B cell (primary cell): ENCODE measurements at regions not wholly inside any gene's neighbourhood (a gene's known extent, or its start where the extent isn't known, plus 50 kb on each side); places are given as distances from the start of the nearest gene placed in this dataset.

ENCODE experiments used
- ATAC-seq: fragments of 200-7000 bp; cut with Tn5 transposase; one replicate; pipeline ENCODE4 v1.10.0; 2021; ENCODE audit warnings: low read depth, mild to moderate bottlenecking, moderate number of reproducible peaks, moderate library complexity
- CTCF ChIA-PET: fragments of 350-600 bp; sonication (Branson Sonifier 250); formaldehyde crosslinking; loops from one replicate; lab custom pipeline; 2021; ENCODE audit warnings: antibody characterized with exemption, inconsistent platforms; lab: Charles Lee
- POLR2A ChIA-PET: fragments of 350-600 bp; sonication (Branson Sonifier 250); formaldehyde crosslinking; loops from one replicate; lab custom pipeline; 2021; ENCODE audit warnings: antibody characterized with exemption; lab: Charles Lee
- DNase-seq: peaks from one replicate; pipeline ENCODE4 v3.0.0; 2013
- H2AFZ ChIP-seq: 2 replicates; pipeline ENCODE4 v1.6.1; 2012; ENCODE audit warnings: mild to moderate bottlenecking, low read depth, low read length; ENCODE audit not compliant: insufficient read depth, poor library complexity, severe bottlenecking
- H3K27ac ChIP-seq, 2 donors: 1 replicate in 1 of 2; 2 replicates in 1 of 2; pipeline ENCODE4 v1.5.1; 2012 to 2013; ENCODE audit warnings: low read length in 2 of 2, mild to moderate bottlenecking in 2 of 2, moderate library complexity in 1 of 2
- H3K27me3 ChIP-seq, 4 experiments: fragments of 200-600 bp in 1 of 4; sonication (generic) in 1 of 4; replicated peaks in 1 of 4; 1 replicate in 2 of 4; 2 replicates in 2 of 4; pipeline versions ENCODE4 v1.6.1 to v1.7.0; 2013 to 2016; ENCODE audit warnings: low read length in 3 of 4, mild to moderate bottlenecking in 2 of 4, mixed read lengths in 1 of 4, moderate library complexity in 1 of 4; ENCODE audit not compliant: insufficient read depth in 4 of 4, control insufficient read depth in 3 of 4; ENCODE audit errors: control extremely low read depth in 1 of 4
- H3K36me3 ChIP-seq, 2 experiments: replicated peaks in 1 of 2; 1 replicate in 1 of 2; 2 replicates in 1 of 2; pipeline versions ENCODE4 v1.6.1 to v1.7.1; 2013; ENCODE audit warnings: low read length in 1 of 2; ENCODE audit not compliant: insufficient read depth in 2 of 2, control insufficient read depth in 1 of 2; ENCODE audit errors: control extremely low read depth in 1 of 2, extremely low read depth in 1 of 2
- H3K4me1 ChIP-seq, 2 donors: fragments of 200-600 bp in 1 of 2; sonication (generic) in 1 of 2; 1 replicate in 1 of 2; 2 replicates in 1 of 2; pipeline versions ENCODE4 v1.5.1 to v1.6.1; 2013 to 2017; ENCODE audit warnings: low read length in 2 of 2; ENCODE audit not compliant: control insufficient read depth in 2 of 2, insufficient read depth in 2 of 2
- H3K4me2 ChIP-seq: replicated peaks from 2 replicates; pipeline ENCODE3; 2012; ENCODE audit warnings: mild to moderate bottlenecking, low read depth, low read length; ENCODE audit not compliant: poor library complexity, severe bottlenecking
- H3K4me3 ChIP-seq, 5 experiments: fragments of 200-600 bp in 1 of 5; sonication (generic) in 1 of 5; 1 replicate in 3 of 5; 2 replicates in 2 of 5; pipeline versions ENCODE4 v1.5.1 to v1.7.0; 2011 to 2016; ENCODE audit warnings: low read length in 4 of 5, mild to moderate bottlenecking in 4 of 5, low read depth in 2 of 5, control low read depth in 1 of 5, moderate library complexity in 1 of 5; ENCODE audit not compliant: insufficient read depth in 1 of 5; ENCODE audit errors: control extremely low read depth in 1 of 5, extremely low read depth in 1 of 5
- H3K79me2 ChIP-seq: fragments of 200-600 bp; sonication (generic); one replicate; pipeline ENCODE4 v1.6.0; 2016; ENCODE audit warnings: low read length; ENCODE audit not compliant: control insufficient read depth, insufficient read depth
- H3K9ac ChIP-seq: fragments of 200-600 bp; sonication (generic); 2 replicates; pipeline ENCODE4 v1.6.1; 2017; ENCODE audit warnings: mild to moderate bottlenecking, low read length, moderate library complexity
- H3K9me3 ChIP-seq, 3 donors: one replicate each; pipeline versions ENCODE4 v1.6.1 to v1.7.1; 2013; ENCODE audit warnings: low read length in 2 of 3; ENCODE audit not compliant: control insufficient read depth in 2 of 3, insufficient read depth in 1 of 3; ENCODE audit errors: control extremely low read depth in 1 of 3
- H4K20me1 ChIP-seq: 2 replicates; pipeline ENCODE4 v1.6.0; 2012; ENCODE audit warnings: mild to moderate bottlenecking, low read length; ENCODE audit not compliant: insufficient read depth, control insufficient read depth, poor library complexity, severe bottlenecking
- H3K27ac Mint-ChIP-seq: one replicate; pipeline ENCODE4 v1.8.0; 2021; ENCODE audit warnings: mixed read lengths
- H3K27me3 Mint-ChIP-seq: one replicate; pipeline ENCODE4 v1.8.0; 2021; ENCODE audit warnings: mixed read lengths
- H3K4me1 Mint-ChIP-seq: one replicate; pipeline ENCODE4 v1.8.0; 2021; ENCODE audit warnings: mixed read lengths
- H3K4me3 Mint-ChIP-seq: one replicate; pipeline ENCODE4 v1.8.0; 2021; ENCODE audit warnings: mixed read lengths
- H3K9me3 Mint-ChIP-seq: one replicate; pipeline ENCODE4 v1.8.0; 2022; ENCODE audit warnings: mixed read lengths; ENCODE audit not compliant: insufficient read depth
- CTCF ChIP-seq: fragments of 200-600 bp; IDR thresholded peaks from one replicate; pipeline ENCODE4 v1.8.0; 2022; ENCODE audit warnings: antibody characterized with exemption, mild to moderate bottlenecking
- EZH2 ChIP-seq: IDR thresholded peaks from 2 replicates; pipeline ENCODE4 v1.6.1; 2012; ENCODE audit warnings: borderline replicate concordance, low read depth, mild to moderate bottlenecking, moderate library complexity, low read length; ENCODE audit not compliant: insufficient read depth, poor library complexity, severe bottlenecking
- whole genome bisulfite sequencing: methylation state at CpG from one replicate; pipeline ENCODE4 v1.1.5; 2013; ENCODE audit warnings: missing lambda C conversion rate; ENCODE audit not compliant: insufficient coverage; 5-methylcytosine and 5-hydroxymethylcytosine counted together
- intact Hi-C: fragments of 100-400 bp; cut with micrococcal nuclease; formaldehyde crosslinking; loops from one replicate; pipeline ENCODE4 v1.10.0; 2022

- no peaks in the 10 kb centered on the region for H3K36me3 ChIP-seq
- WGBS, result 94% methylated on average over 4 of the region's 11 CpGs
- H3K4me3 ChIP-seq, result no peak overlapping the region
- H3K4me1 Mint-ChIP-seq, result peaks cover 28% of the 10 kb centered on the region
- ChIA-PET CTCF (interaction anchor here (1.2 to 10.9 kb wide), 4 partner anchors 13 to 268 kb away, joined by 3 to 89 read pairs (median 36); no protein-coding TSS in a partner anchor), POLR2A (no interaction called here)
- no peaks in the 10 kb centered on the region for H3K9me3 Mint-ChIP-seq
- DNase-seq (no peak), ATAC-seq (no peak)
- H3K4me1 ChIP-seq, result peaks cover 44 to 64% of the 10 kb centered on the region in 2 donors
- TF ChIP-seq EZH2, result no peak
- no peak for TF ChIP-seq CTCF
- peaks cover 0 to 15% (median 0%) of the 10 kb centered on the region in 3 donors for H3K9me3 ChIP-seq
- H3K4me2 ChIP-seq, result peak overlapping the region; percentile 76
- peak overlapping the region; percentile 82 for H2AFZ ChIP-seq
- no peak overlapping the region for H3K4me3 Mint-ChIP-seq
- H3K9ac ChIP-seq, result no peak overlapping the region
- no peaks in the 10 kb centered on the region for H3K27me3 ChIP-seq
- H3K79me2 ChIP-seq, result no peaks in the 10 kb centered on the region
- H3K27ac ChIP-seq, result peak overlapping the region in 1 of 2 donors; percentile 58
- no peaks in the 10 kb centered on the region for H4K20me1 ChIP-seq
- intact Hi-C loops, result loop anchor here (2.0 kb wide), 1 partner anchor 14 kb away; no protein-coding TSS in a partner anchor
- H3K27ac Mint-ChIP-seq, result peak overlapping the region; percentile 95
- no peaks in the 10 kb centered on the region for H3K27me3 Mint-ChIP-seq
Observed at GRCh38 chr4:153114771-153115321, 89.4 kb upstream of the TRIM2 start.
